ENCODE measurements at regions not wholly inside any gene's neighbourhood (a gene's known extent, or its start where the extent isn't known, plus 50 kb on each side); places are given as distances from the start of the nearest gene placed in this dataset.

DNA sequence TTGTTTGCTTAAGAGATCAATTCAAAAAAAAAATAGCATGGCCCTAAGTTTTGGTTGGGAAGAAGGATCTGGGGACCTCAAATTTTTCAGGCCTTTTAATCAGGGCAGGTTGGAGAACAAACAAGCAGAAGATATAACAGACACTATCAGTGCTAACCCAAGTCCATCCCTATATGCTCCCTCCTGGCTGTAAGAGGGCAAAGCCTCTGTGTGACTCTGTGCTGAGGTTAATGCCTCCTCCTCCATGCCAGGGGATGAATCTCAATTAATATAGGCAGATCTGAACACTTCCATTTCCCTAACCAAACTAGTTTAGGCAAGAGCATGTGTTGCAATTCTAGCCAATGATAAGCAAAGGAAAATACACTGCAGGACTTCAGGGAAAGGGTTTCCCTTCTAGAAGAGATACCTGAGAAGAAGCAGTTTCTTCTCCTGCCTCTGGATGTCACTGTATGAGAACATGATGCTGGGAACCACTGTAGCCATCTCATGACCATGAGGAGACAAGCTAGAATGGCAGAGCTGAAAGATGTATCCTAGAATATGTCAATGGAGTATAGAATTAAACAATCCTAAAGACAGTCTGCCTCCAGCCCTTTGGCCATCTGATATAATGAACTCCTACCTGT is 76.0 kb downstream of the CHD9NB start:
- no peak overlapping the region for H3K27ac ChIP-seq
- TF ChIP-seq, protein P1, sequence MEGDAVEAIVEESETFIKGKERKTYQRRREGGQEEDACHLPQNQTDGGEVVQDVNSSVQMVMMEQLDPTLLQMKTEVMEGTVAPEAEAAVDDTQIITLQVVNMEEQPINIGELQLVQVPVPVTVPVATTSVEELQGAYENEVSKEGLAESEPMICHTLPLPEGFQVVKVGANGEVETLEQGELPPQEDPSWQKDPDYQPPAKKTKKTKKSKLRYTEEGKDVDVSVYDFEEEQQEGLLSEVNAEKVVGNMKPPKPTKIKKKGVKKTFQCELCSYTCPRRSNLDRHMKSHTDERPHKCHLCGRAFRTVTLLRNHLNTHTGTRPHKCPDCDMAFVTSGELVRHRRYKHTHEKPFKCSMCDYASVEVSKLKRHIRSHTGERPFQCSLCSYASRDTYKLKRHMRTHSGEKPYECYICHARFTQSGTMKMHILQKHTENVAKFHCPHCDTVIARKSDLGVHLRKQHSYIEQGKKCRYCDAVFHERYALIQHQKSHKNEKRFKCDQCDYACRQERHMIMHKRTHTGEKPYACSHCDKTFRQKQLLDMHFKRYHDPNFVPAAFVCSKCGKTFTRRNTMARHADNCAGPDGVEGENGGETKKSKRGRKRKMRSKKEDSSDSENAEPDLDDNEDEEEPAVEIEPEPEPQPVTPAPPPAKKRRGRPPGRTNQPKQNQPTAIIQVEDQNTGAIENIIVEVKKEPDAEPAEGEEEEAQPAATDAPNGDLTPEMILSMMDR (IDR thresholded peaks at IDR 0.05): peak in 1 of 2 donors; percentile 36
- no peaks in the 10 kb centered on the region for H3K4me1 ChIP-seq
- H3K27me3 ChIP-seq: no peaks in the 10 kb centered on the region
- H3K9me3 ChIP-seq: no peaks in the 10 kb centered on the region
- no peak overlapping the region for H3K4me3 ChIP-seq
- DNase-seq (ENCODE audit: low spot score): no peak
- no peaks in the 10 kb centered on the region for H3K36me3 ChIP-seq

DNA sequence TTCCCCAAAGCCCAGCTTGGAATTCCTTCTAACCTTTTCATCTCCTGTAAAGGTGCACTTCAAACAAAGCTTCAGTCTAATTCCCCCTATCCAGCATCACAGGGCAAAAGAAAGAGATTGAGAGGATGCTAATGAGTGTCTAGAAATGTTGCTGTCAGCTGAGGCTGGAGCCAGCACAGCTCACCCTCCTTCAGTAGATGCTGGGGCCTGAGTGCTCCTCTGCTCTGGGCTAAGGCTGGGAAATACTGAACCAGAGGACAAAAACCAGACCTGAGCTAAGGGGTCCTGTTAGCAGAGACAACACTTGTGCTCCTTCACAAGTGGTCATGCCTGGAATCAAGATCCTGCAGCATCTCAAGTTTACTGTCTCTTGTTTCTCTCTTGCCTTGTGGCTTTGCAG is 85.0 kb downstream of the CHD9NB start:
- no peak for DNase-seq (ENCODE audit: low spot score)

DNA sequence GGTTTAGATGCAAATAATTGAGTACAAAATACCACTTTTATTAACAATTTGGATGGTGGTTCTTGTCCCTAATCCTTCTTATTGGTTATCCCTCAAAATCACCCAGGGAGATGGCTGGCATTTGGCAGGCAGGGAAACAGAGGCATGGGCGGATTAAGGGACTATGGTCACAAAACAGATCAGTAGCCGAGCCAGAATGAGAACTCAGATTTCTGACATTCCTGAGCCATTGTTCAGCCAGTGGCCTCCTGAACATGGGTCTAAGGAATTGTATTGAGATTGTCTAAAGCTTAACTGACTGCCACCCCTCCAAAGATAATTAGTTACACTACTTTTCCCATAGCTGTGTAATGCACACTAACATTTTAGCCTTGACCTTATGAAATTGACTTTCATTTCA is 88.4 kb downstream of the CHD9NB start:
- DNase-seq (ENCODE audit: low spot score): no peak
- no peaks in the 10 kb centered on the region for H3K4me1 ChIP-seq
- no peak overlapping the region for H3K27ac ChIP-seq
- H3K9me3 ChIP-seq: no peaks in the 10 kb centered on the region
- H3K4me3 ChIP-seq: no peak overlapping the region
- TF ChIP-seq, protein P1 (IDR thresholded peaks at IDR 0.05): no peak
- no peaks in the 10 kb centered on the region for H3K36me3 ChIP-seq
- no peaks in the 10 kb centered on the region for H3K27me3 ChIP-seq

More for the DNA sequence above, 85.0 kb downstream of the CHD9NB start:
- Histone ChIP-seq H3K9me3 (no peaks in the 10 kb centered on the region), H3K4me3 (no peak overlapping the region), H3K4me1 (no peaks in the 10 kb centered on the region), H3K27ac (no peak overlapping the region), H3K36me3 (no peaks in the 10 kb centered on the region), H3K27me3 (no peaks in the 10 kb centered on the region)
- TF ChIP-seq, protein P1 (IDR thresholded peaks at IDR 0.05): no peak

DNA sequence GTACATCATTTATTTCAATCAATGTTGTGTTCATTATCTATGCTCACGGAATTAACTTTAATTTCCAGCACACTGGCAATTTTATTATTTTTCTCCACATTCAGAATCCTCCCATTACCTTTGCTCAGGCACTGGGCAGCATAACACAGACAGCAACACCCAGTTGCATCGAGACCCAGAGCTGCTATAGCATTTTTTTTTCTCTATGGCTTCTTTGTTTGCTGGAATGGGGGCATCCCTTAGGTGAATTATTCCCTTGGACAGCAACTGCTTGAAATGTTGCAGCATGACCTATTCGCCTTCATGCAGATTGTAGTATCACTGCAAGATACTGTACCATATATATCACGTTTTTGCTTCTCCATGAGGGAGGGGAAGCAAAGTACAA is 88.8 kb downstream of the CHD9NB start:
- H3K4me3 ChIP-seq: no peak overlapping the region
- no peak for DNase-seq (ENCODE audit: low spot score)
- no peaks in the 10 kb centered on the region for H3K9me3 ChIP-seq
- no peaks in the 10 kb centered on the region for H3K4me1 ChIP-seq
- no peak overlapping the region for H3K27ac ChIP-seq
- H3K36me3 ChIP-seq: no peaks in the 10 kb centered on the region
- TF ChIP-seq, protein P1 (IDR thresholded peaks at IDR 0.05): no peak
- H3K27me3 ChIP-seq: no peaks in the 10 kb centered on the region

DNA sequence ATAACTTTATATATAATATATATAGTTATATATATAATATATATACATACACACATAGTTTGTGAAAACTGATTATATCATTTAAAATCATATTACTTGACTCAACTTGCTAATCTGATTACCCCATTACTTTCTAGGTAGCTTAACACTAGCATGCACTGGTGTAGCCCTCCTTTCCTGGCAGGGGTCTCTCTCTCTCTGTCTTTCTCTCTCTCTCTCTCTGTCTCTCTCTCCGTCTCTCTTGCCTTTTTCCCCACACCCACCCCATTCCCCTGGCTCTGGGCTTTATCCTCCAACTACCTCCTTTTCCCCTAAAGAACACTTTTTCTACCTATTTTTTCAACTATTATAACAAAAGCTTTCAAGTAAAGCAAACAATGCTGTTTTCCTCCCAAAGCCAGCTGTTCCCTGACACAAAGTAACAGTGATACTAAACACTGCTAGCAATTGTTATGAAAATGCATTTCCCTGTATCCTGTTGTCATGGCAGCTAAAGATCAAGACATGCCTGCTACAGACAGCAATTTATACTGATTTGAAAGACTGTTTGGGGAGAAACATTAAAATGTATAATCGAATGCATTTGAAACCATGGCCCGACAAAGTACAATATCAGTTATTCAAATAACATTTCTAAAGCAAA is 89.4 kb downstream of the CHD9NB start:
- H3K27ac ChIP-seq: no peak overlapping the region
- H3K9me3 ChIP-seq: no peaks in the 10 kb centered on the region
- H3K27me3 ChIP-seq: no peaks in the 10 kb centered on the region
- no peaks in the 10 kb centered on the region for H3K4me1 ChIP-seq
- H3K36me3 ChIP-seq: no peaks in the 10 kb centered on the region
- TF ChIP-seq, protein P1 (IDR thresholded peaks at IDR 0.05): no peak
- no peak for DNase-seq (ENCODE audit: low spot score)
- no peak overlapping the region for H3K4me3 ChIP-seq

DNA sequence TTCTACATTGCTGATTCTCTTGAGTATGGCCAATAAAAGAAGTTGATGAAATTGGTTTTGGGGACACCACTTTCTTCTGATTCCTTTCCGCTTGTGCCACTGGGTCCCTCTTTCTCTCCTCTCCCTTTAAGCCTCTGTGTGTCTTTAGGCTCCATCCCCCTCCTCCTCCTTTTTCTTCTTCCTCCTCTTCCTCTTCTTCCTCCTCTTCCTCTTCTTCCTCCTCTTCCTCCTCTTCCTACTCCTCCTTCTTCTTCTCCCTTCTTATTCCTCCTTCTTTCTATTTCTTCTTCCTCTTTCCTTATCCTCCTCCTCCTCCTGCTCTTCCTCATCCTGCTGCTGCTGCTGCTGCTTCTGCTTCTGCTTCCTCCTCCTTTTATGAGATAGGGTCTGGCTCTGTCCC is 93.7 kb downstream of the CHD9NB start:
- TF ChIP-seq, protein P1 (IDR thresholded peaks at IDR 0.05): no peak
- H3K27me3 ChIP-seq: no peaks in the 10 kb centered on the region
- DNase-seq (ENCODE audit: low spot score): no peak
- no peak overlapping the region for H3K27ac ChIP-seq
- H3K9me3 ChIP-seq: no peaks in the 10 kb centered on the region
- H3K4me1 ChIP-seq: no peaks in the 10 kb centered on the region
- no peak overlapping the region for H3K4me3 ChIP-seq
- no peaks in the 10 kb centered on the region for H3K36me3 ChIP-seq
